OCI-LY3 (cell line): ENCODE measurements at regions not wholly inside any gene's neighbourhood (a gene's known extent, or its start where the extent isn't known, plus 50 kb on each side); places are given as distances from the start of the nearest gene placed in this dataset.

Experiments
- CTCF ChIP-seq: fragments of 200-600, 300-600 bp; sonication (generic); IDR thresholded peaks from 2 replicates; pipeline ENCODE4 v1.5.1; 2014; ENCODE audit warnings: antibody characterized with exemption, low read length, low read depth
- EZH2phosphoT487 ChIP-seq: fragments of 200-600 bp; shearing (Covaris generic); IDR thresholded peaks from 2 replicates; pipeline ENCODE4 v1.6.1; 2018; ENCODE audit warnings: antibody characterized with exemption, mixed run types, low read depth

GRCh38 chr2:8551622-8552074 lies 130.2 kb upstream of the ID2 start:
- TF ChIP-seq EZH2phosphoT487 (no peak), CTCF (no peak)
